ENCODE measurements at regions not wholly inside any gene's neighbourhood (a gene's known extent, or its start where the extent isn't known, plus 50 kb on each side); places are given as distances from the start of the nearest gene placed in this dataset.

DNA sequence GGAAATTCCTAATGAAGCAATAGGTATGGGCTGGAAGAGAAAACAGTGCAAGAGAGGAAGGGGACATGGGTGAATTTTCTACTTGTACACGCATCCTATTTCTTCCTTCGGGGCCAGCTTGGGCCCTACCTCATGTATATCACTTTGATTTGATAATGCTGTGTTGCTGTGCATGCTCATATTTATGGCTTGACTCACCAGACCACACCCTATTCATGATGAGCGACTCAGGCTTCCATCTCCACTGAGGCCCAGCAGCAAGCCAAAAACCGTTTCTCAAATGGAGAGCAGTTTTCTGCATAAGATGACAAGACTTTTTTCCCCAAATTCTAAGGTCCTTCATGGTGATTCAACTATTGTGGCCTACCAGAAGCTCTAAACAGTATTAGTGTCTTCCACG lies 2039.1 kb upstream of the CDH9 start:
- intact Hi-C loops (cut with DNase I) = no loop called here
- TF ChIP-seq POLR2A (IDR thresholded peaks at IDR 0.05) (no peak), POLR2AphosphoS5 (IDR thresholded peaks at IDR 0.05) (no peak)
- TF ChIP-seq, protein P1, sequence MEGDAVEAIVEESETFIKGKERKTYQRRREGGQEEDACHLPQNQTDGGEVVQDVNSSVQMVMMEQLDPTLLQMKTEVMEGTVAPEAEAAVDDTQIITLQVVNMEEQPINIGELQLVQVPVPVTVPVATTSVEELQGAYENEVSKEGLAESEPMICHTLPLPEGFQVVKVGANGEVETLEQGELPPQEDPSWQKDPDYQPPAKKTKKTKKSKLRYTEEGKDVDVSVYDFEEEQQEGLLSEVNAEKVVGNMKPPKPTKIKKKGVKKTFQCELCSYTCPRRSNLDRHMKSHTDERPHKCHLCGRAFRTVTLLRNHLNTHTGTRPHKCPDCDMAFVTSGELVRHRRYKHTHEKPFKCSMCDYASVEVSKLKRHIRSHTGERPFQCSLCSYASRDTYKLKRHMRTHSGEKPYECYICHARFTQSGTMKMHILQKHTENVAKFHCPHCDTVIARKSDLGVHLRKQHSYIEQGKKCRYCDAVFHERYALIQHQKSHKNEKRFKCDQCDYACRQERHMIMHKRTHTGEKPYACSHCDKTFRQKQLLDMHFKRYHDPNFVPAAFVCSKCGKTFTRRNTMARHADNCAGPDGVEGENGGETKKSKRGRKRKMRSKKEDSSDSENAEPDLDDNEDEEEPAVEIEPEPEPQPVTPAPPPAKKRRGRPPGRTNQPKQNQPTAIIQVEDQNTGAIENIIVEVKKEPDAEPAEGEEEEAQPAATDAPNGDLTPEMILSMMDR (IDR thresholded peaks at IDR 0.05) = no peak
- H3K36me3 ChIP-seq = no peaks in the 10 kb centered on the region
- no peaks in the 10 kb centered on the region for H3K27me3 ChIP-seq (replicated peaks; ENCODE audit: insufficient read depth)
- DNase-seq (ENCODE audit: low spot score) = no peak
- 53% methylated on average over 5 of the region's 5 CpGs for WGBS
- H3K4me3 ChIP-seq = no peak overlapping the region
- H3K9me3 ChIP-seq = no peaks in the 10 kb centered on the region
- no peaks in the 10 kb centered on the region for H3K4me1 ChIP-seq (replicated peaks)
- H3K27ac ChIP-seq = no peak overlapping the region

DNA sequence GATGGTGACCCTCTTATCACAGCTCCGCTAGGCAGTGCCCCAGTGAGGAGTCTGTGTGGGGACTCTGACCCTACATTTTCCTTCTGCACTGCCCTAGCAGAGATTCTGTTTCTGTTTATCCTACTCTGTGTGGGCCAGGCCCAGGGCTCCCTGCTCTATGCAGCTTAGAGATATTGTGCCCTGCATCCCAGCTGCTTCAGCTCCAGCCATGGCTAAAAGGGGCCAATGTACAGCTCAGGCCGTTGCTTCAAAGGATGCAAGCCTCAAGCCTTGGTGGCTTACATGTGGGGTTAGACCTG lies 2030.7 kb upstream of the CDH9 start:
- H3K4me1 ChIP-seq (replicated peaks) = no peaks in the 10 kb centered on the region
- H3K9me3 ChIP-seq = no peaks in the 10 kb centered on the region
- no peak overlapping the region for H3K4me3 ChIP-seq
- TF ChIP-seq POLR2AphosphoS5 (IDR thresholded peaks at IDR 0.05) = no peak
- TF ChIP-seq, protein P1 (IDR thresholded peaks at IDR 0.05) = no peak
- no peak for TF ChIP-seq POLR2A (IDR thresholded peaks at IDR 0.05)
- intact Hi-C loops (cut with DNase I) = no loop called here
- DNase-seq (ENCODE audit: low spot score) = no peak
- whole genome bisulfite sequencing = 79% methylated on average over 2 of the region's 2 CpGs
- no peaks in the 10 kb centered on the region for H3K36me3 ChIP-seq
- no peak overlapping the region for H3K27ac ChIP-seq
- no peaks in the 10 kb centered on the region for H3K27me3 ChIP-seq (replicated peaks; ENCODE audit: insufficient read depth)

DNA sequence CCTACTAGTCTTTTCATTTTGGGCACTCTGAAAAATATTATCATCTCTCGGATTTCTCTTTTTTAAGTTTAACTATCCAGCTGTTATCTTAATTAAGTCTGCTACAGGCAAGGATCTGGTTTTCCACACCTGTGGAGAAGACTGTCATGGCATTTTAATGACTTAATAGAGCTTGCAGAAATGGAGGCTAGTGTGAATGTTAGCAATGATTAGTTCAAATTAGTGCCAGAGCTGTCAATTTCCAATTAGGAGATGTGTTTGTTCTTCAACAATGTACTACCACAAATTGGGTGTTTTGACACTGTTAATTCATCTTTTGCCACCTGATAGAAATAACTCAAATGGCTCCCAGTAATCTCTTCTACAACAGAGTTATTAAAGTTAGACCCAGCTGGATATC lies 2023.0 kb upstream of the CDH9 start:
- Histone ChIP-seq H3K27ac (no peak overlapping the region), H3K9me3 (no peaks in the 10 kb centered on the region), H3K4me1 (replicated peaks) (no peaks in the 10 kb centered on the region), H3K36me3 (no peaks in the 10 kb centered on the region), H3K27me3 (replicated peaks; ENCODE audit: insufficient read depth) (no peaks in the 10 kb centered on the region), H3K4me3 (no peak overlapping the region)
- no peak for TF ChIP-seq POLR2A (IDR thresholded peaks at IDR 0.05)
- no peak for TF ChIP-seq POLR2AphosphoS5 (IDR thresholded peaks at IDR 0.05)
- TF ChIP-seq, protein P1 (IDR thresholded peaks at IDR 0.05) = no peak
- no peak for DNase-seq (ENCODE audit: low spot score)
- intact Hi-C loops (cut with DNase I) = no loop called here
- WGBS = 59% methylated on average over 1 of the region's 1 CpG

DNA sequence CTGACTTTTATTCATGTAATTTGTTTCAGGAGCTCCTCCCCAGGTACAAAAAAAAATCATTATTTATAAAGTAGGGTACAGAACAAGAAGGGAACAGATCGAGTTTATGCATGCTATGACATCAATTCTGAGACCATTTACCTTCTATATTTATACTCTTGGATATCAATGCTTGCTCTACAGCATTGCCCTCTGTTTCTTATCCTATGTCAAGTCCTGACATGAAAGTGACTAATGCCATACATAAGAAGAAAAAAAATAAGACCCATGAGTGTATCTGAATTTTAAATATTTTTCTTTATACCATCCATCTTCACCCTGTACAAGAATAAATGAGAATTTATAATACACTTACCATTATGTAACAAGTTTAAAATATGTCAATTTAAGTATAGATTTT lies 2016.3 kb upstream of the CDH9 start:
- Histone ChIP-seq H3K4me3 (no peak overlapping the region), H3K4me1 (replicated peaks) (no peaks in the 10 kb centered on the region), H3K27me3 (replicated peaks; ENCODE audit: insufficient read depth) (no peaks in the 10 kb centered on the region), H3K36me3 (no peaks in the 10 kb centered on the region), H3K27ac (no peak overlapping the region), H3K9me3 (no peaks in the 10 kb centered on the region)
- 26% methylated on average over 1 of the region's 1 CpG for WGBS
- no peak for TF ChIP-seq POLR2AphosphoS5 (IDR thresholded peaks at IDR 0.05)
- TF ChIP-seq, protein P1 (IDR thresholded peaks at IDR 0.05) = no peak
- intact Hi-C loops (cut with DNase I) = no loop called here
- DNase-seq (ENCODE audit: low spot score) = no peak

DNA sequence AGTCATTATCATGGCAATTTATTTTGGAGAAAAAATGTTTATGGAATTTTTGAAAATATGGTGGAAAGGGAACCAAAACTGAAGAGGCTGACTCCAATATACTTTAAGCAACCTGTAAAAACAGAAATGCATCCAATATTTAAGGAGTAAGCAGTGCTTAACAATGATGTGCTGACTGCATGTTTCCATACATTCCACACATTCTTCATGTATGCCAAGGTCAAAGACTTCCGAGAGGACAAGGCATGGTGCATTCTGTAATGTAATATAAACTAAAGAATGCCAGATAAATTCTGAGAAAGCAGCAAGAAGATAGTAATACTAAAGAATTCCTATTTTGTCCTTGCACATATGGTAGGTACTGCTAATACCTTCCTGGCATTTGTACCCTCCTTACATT lies 2015.9 kb upstream of the CDH9 start:
- H3K27me3 ChIP-seq (replicated peaks; ENCODE audit: insufficient read depth) = no peaks in the 10 kb centered on the region
- no peaks in the 10 kb centered on the region for H3K36me3 ChIP-seq
- DNase-seq (ENCODE audit: low spot score) = no peak
- H3K9me3 ChIP-seq = no peaks in the 10 kb centered on the region
- H3K4me3 ChIP-seq = no peak overlapping the region
- no peaks in the 10 kb centered on the region for H3K4me1 ChIP-seq (replicated peaks)
- intact Hi-C loops (cut with DNase I) = no loop called here
- no peak overlapping the region for H3K27ac ChIP-seq
- TF ChIP-seq POLR2A (IDR thresholded peaks at IDR 0.05) = no peak
- no peak for TF ChIP-seq POLR2AphosphoS5 (IDR thresholded peaks at IDR 0.05)
- TF ChIP-seq, protein P1 (IDR thresholded peaks at IDR 0.05) = no peak
- 14% methylated on average over 1 of the region's 1 CpG for WGBS

Data from prostate gland (tissue), 2 donors.